Bone marrow (tissue), 2 donors: ENCODE measurements at regions not wholly inside any gene's neighbourhood (a gene's known extent, or its start where the extent isn't known, plus 50 kb on each side); places are given as distances from the start of the nearest gene placed in this dataset.

Experiments
- DNase-seq, 2 donors: peaks; one replicate each; lab custom pipeline; 2025; lab: John Stamatoyannopoulos, UW

DNA sequence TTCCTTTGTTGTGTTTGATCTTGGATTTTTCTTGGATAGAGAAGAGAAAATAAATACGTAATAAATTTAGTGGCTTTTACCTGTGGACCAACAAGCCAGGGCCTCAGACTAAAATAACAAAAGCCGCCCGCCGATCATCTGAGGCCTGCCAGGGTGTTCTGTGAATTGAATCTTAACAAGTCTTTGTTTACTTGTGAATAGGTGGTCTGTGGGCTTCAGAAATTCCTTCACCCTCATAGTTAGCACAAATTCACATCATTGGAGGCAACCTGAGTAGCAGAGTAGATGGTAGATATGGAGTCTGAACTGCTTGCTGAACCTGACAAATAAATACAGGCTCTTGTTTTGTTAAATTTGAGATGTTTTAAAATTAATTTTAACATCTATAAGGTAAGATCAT is 176.3 kb upstream of the MTNR1B start:
- no peak for DNase-seq

GRCh38 chr11:92794783-92795182 is 174.7 kb upstream of the MTNR1B start:
- no peak for DNase-seq

DNA sequence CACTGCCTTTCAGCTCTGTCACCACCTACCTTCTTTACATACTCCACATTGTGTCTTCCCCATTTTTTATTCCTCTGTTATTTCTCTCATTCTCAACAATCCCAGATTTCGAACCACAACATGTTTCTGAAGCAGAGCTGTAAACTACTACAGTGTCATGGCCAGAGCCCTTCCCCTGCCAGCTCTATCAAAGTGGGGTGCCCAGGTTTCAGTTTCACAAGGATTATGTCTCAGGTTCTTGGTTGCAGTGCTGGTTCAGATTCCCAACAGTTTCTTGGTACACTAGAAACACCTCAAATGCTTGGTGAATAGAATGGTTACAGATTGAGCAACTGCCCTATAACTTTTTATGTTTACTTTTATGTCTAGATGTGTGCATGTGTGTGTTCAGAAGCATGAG is 172.7 kb upstream of the MTNR1B start:
- no peak for DNase-seq

DNA sequence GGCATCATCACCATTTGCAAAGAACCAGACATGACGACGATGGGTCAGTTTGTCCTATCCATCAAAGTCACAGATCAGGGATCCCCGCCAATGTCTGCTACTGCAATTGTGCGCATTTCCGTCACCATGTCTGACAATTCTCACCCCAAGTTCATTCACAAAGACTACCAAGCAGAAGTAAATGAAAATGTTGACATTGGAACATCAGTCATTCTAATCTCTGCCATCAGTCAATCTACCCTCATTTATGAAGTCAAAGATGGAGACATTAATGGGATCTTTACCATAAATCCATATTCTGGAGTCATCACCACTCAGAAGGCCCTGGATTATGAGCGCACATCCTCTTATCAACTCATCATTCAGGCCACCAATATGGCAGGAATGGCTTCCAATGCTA is 171.6 kb upstream of the MTNR1B start:
- DNase-seq: no peak

DNA sequence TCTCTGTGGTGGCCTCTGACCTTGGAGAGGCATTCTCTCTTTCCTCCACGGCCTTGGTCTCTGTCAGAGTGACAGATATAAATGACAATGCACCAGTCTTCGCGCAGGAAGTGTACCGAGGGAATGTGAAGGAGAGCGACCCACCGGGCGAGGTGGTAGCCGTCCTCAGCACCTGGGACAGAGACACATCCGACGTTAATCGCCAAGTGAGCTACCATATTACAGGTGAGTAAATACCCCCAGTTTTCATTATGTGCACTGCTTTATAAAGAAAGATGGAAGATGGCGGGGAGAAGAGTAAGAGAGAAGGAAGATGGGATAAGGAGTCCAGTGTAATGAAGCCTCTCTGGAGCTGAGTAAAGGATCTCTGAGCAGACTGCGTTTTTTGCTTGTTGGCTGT is 167.8 kb upstream of the MTNR1B start:
- no peak for DNase-seq

DNA sequence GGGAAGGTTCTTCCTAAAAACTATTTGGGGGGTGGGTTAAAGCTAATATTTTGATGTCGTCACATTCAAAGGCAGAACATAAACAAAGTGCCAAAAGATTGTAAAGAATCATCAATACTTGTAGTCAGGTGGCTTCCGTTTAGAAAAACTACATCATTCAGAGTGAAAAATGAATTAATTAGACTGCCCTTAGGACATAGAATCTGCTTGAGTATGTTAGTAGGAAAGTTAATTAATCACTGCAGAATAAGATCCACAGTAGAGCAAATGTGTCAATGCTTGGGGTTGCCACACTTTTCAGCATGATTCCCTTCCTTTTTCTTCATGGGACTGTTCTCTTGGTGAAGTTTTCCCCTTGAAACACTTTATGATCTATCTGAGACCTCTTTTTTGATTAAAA is 166.8 kb upstream of the MTNR1B start:
- no peak for DNase-seq

GRCh38 chr11:92803391-92803790 is 166.1 kb upstream of the MTNR1B start:
- DNase-seq: no peak

GRCh38 chr11:92804388-92804966 is 165.0 kb upstream of the MTNR1B start:
- no peak for DNase-seq

DNA sequence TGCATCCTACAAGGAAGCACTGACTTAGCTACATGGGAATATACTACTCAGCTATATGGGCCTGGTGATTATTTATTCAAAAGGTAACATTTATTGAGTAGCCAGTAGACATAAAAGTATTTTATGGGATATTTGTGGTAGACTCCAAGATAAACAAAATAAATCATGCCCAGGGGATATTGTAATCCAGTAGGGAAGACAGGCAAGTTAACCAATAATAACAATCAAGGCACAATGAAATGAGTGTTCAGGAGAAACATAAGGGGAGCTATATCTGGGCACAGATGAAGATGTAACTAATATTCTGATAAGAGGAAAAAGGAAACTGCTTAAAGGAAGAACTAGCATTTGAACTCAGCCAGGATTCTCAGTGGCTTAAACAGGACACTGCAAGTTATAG is 161.4 kb upstream of the MTNR1B start:
- DNase-seq: no peak

- DNase-seq: no peak
Observed at GRCh38 chr11:92810423-92811064, 158.9 kb upstream of the MTNR1B start.

DNA sequence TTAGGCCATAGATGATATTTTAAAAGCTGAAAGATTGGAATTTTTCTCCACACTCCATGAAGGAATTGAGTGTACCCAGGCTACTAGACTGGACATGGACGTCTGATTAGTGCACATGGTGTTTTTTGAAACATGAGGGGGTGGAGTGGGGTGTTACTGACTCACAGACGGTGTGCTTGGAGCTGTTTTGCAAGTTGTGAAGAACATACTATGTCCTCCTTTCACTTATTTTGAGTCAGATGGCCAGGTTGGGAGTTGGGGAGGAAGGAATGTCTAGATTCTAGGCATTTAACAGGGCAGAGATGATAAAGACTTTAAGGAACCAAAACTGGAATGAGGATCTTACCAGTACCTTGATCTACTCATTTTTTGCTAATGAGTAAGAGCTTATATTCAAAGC is 158.1 kb upstream of the MTNR1B start:
- no peak for DNase-seq

DNA sequence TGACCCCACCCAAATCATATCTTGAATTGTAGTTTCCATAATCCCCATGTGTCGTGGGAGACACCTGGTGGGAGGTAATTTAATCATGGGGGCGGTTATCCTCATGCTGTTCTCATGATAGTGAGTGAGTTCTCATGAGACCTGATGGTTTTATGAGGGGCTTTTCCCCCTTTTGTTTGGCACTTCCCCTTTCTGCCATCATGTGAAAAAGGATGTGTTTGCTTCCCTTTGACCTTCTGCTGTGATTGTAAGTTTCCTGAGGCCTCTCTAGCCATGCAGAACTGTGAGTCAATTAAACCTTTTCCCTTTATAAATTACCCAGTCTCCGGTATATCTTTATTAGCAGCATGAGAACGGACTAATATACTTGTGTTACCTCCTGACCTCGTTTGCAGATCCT is 156.6 kb upstream of the MTNR1B start:
- DNase-seq: no peak

- DNase-seq: no peak
Observed at GRCh38 chr11:92819830-92820229, 149.6 kb upstream of the MTNR1B start.

DNA sequence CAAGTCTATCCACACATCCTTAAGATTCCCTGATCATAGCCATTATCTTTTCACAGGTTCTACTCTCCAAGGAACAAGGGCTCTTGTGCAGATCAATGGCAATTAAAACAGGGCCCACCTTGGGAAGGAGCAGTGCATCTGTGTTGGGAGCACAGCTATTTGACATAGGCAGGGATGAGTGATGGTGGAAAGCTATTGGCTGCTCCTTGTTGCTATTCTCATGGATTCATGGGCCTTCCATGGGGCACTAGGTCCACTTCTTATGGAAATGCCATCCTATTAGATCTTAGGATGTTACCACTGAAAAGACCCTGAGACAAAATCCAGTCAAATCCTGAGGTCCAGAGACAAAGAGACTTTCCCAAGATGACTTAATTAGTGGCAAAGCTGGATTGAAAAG is 148.6 kb upstream of the MTNR1B start:
- DNase-seq: no peak

GRCh38 chr11:92822410-92822809 is 147.0 kb upstream of the MTNR1B start:
- DNase-seq: no peak

DNA sequence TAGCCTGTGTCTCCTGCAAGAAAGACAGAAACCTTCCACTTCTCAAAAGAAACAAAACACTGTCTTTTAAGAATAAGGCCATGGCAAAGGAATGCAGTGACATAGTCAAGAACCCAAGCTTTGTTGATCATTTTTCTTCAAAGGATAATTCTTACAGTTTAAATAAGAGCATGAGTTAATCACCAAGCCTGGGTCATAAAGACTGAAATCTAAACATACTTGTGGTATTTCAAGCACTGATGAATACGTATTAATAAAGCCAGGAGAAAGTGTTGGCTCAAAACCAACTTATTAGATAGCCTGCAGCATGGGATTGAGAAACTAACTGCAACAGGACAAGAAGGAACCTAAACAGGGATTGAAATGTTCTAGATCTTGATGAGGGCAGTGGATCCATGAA is 143.3 kb upstream of the MTNR1B start:
- DNase-seq: no peak

- DNase-seq: no peak
Observed at GRCh38 chr11:92826603-92827002, 142.8 kb upstream of the MTNR1B start.

DNA sequence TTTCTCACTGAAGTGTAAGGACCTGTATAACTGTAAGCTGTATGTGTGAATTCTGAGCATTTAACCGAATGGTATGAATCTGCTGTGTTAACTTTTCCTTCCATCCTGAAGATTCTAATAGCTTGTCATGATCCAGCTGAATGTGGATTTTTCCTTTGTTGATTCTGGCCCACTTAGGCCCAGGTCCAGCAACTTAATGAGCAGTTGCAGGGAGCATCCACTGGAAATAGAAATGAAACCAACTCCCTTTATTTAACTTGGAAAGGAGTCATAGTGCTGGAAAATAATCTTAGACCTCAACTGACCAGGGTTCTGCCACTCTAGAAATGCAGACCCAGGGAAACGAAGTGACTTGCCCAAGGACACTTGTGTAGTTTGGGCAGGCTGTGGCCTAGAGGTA is 142.3 kb upstream of the MTNR1B start:
- DNase-seq: no peak

DNA sequence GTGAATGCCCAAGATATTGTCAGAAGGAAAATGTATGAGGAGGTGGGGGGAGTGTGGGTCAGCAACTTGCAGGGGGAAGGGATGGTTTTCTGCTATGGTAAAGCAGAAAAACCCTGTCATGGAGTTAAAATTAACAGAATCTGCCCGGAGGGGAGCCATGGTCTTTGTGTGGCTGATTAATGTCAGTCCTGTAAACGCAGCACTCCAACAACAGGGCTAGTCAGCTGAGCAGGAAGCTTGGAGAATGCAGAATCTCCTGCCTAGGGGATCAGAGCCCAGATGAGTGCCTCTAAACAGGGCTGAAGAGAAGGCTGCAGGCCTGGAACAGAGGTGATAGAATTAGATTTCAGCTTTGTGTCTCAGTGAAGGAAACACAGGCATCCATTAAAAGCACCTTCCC is 140.9 kb upstream of the MTNR1B start:
- no peak for DNase-seq

DNA sequence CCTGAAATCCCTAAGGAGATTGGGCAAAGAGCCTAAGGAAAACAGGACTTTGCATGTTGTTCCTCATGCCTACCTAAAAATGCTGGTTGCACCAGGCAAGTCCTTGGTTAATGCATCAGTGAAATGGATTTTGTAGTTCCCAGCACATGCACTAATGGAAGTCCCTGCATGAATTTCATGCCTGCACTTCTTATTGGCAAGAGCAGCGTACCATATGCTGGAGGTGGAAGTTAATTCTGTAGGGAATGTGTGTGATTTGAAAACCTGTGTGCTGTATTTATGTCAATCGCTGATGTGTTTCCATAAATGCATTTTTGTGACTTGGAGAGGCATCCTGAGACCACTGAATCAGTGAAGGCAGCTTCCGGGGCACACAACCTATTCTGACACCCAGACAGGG is 140.3 kb upstream of the MTNR1B start:
- DNase-seq: no peak

DNA sequence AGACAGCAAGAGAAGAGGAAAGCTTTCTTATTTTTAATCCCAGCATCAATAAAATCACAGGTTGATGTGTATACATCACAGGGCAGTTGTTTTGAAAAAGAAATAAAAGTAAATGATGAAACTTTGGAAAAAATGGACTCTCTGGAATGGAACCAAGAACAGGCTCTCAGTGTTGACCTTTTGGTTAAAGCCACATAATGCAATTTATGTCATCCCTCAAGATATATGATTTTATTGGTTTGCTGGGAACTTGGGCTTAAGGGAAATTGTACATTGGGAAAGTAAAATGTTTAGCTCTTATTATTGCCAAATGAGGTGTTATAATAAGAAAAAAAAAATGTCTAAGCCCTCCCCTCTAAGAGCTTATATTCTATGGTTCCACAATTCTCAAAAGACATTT is 139.8 kb upstream of the MTNR1B start:
- DNase-seq: no peak

DNA sequence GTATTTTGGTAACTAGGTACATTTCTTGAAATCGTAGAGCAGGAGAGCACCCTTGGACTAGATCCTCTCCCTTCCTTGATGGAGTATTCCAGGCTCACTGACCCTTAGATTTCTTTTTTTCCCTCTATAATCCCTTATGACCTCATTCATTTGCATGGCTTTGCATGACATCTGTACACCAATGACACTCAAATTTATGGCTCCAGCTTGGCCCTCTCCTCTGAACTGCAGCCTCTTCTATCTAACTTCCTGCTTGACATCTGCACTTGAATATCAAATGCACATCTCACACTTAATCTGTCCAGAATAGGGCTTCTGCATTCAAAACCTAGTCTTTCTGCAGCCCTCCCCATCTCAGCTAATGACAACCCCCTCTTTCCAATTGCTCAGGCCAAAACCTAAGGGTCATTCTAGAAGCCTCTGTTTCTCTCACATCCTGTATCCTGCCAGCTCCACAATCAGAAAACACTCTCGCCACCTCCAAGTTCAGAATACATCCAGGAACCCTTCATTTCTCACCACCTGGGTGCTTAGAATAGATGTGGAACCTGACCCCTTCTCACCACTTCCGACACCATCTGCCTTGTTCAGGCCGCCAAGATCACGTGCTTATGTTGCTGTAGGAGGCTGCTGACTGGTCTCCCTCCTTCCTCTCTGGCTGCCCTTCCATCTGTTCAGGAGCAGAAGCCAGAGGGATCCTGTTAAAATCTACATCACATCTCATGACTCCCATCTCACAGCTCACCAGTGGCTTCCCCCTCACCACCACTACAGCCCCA is 138.9 kb upstream of the MTNR1B start:
- DNase-seq: peak in 1 of 2 donors; percentile 22

DNA sequence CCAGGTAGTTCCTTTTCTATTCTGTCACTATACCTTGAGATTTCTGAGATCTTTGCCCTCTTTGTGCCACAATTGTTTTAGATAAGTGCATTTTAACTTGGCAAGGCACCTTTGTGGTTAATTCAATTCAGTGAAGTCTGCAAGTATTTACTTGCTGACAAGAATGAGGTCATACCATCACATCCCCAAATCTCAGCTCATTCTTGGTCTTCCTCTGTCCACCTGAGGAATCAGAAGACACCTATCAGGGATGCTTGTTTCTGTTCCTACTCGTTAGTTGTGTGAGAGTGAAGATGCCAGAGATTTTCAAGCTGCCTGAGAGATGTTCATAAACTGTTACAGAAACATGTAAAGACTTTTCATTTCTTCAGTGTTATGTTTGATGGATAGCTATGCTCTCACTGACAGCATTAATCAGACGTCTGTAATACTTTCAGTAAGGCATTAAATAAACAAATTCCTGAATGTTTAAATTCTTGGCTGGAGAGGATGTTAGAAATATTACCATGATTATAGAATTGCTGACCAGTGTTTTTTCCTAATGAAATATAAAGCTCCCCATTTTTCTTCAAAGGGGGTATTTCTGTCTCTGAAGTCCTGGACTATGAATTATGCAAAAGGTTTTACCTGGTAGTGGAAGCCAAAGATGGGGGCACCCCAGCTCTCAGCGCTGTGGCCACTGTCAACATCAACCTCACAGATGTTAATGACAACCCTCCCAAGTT is 135.0 kb upstream of the MTNR1B start:
- no peak for DNase-seq
